Left ventricle myocardium inferior (tissue), 1 donor: ENCODE measurements at regions not wholly inside any gene's neighbourhood (a gene's known extent, or its start where the extent isn't known, plus 50 kb on each side); places are given as distances from the start of the nearest gene placed in this dataset.

ENCODE experiments used
- DNase-seq: peaks from one replicate; pipeline ENCODE4 v3.0.0-alpha.2; 2020
- H3K27ac ChIP-seq: fragments of 200-600 bp; replicated peaks from 2 replicates; pipeline ENCODE4 v1.8.0; 2021
- H3K27me3 ChIP-seq: fragments of 200-600 bp; 2 replicates; pipeline ENCODE4 v1.8.0; 2021; ENCODE audit warnings: low read depth
- H3K36me3 ChIP-seq: fragments of 200-600 bp; 2 replicates; pipeline ENCODE4 v1.8.0; 2021
- H3K4me1 ChIP-seq: fragments of 200-600 bp; 2 replicates; pipeline ENCODE4 v1.8.0; 2021
- H3K4me3 ChIP-seq: fragments of 200-600 bp; 2 replicates; pipeline ENCODE4 v1.8.0; 2021; ENCODE audit warnings: mild to moderate bottlenecking, moderate library complexity
- H3K9me3 ChIP-seq: fragments of 200-600 bp; replicated peaks from 2 replicates; pipeline ENCODE4 v1.8.0; 2021
- CTCF ChIP-seq: fragments of 200-600 bp; IDR thresholded peaks from 2 replicates; pipeline ENCODE4 v1.8.0; 2021; ENCODE audit warnings: antibody characterized with exemption, mild to moderate bottlenecking, borderline replicate concordance
- intact Hi-C: fragments of 100-400 bp; cut with micrococcal nuclease; formaldehyde crosslinking; loops from one replicate; pipeline ENCODE4 v1.11.0; 2022
- donor health status: DM: no; HTN: yes; CAD: no; lungs with severe emphysema.

- Histone ChIP-seq H3K27ac (no peak overlapping the region), H3K4me1 (no peaks in the 10 kb centered on the region), H3K27me3 (peaks cover 10% of the 10 kb centered on the region), H3K9me3 (no peaks in the 10 kb centered on the region), H3K4me3 (no peak overlapping the region), H3K36me3 (no peaks in the 10 kb centered on the region)
- TF ChIP-seq CTCF: no peak
- DNase-seq: no peak
- intact Hi-C loops: no loop called here
Measured at GRCh38 chr12:115473257-115473956, 789.4 kb upstream of the TBX3 start.

GRCh38 chr12:115472852-115473251 is 788.9 kb upstream of the TBX3 start:
- no peak for TF ChIP-seq CTCF
- Histone ChIP-seq H3K27me3 (peaks cover 10% of the 10 kb centered on the region), H3K36me3 (no peaks in the 10 kb centered on the region), H3K27ac (no peak overlapping the region), H3K4me3 (no peak overlapping the region), H3K4me1 (no peaks in the 10 kb centered on the region), H3K9me3 (no peaks in the 10 kb centered on the region)
- no peak for DNase-seq
- intact Hi-C loops: no loop called here

- H3K9me3 ChIP-seq: no peaks in the 10 kb centered on the region
- no peak overlapping the region for H3K27ac ChIP-seq
- H3K27me3 ChIP-seq: peaks cover 10% of the 10 kb centered on the region
- intact Hi-C loops: no loop called here
- no peak for TF ChIP-seq CTCF
- DNase-seq: no peak
- no peaks in the 10 kb centered on the region for H3K4me1 ChIP-seq
- H3K4me3 ChIP-seq: no peak overlapping the region
- no peaks in the 10 kb centered on the region for H3K36me3 ChIP-seq
Measured at GRCh38 chr12:115470977-115471376, 787.0 kb upstream of the TBX3 start.

- no peak overlapping the region for H3K4me3 ChIP-seq
- TF ChIP-seq CTCF: no peak
- no peak overlapping the region for H3K27ac ChIP-seq
- no peaks in the 10 kb centered on the region for H3K4me1 ChIP-seq
- H3K9me3 ChIP-seq: no peaks in the 10 kb centered on the region
- no peaks in the 10 kb centered on the region for H3K36me3 ChIP-seq
- H3K27me3 ChIP-seq: peaks cover 11% of the 10 kb centered on the region
- DNase-seq: no peak
- intact Hi-C loops: no loop called here
Measured at GRCh38 chr12:115470526-115470925, 786.6 kb upstream of the TBX3 start.

GRCh38 chr12:115468087-115468510 is 784.1 kb upstream of the TBX3 start:
- H3K36me3 ChIP-seq: no peaks in the 10 kb centered on the region
- no peak overlapping the region for H3K27ac ChIP-seq
- H3K4me3 ChIP-seq: no peak overlapping the region
- peak; percentile 52 for TF ChIP-seq CTCF
- H3K27me3 ChIP-seq: peaks cover 17% of the 10 kb centered on the region
- DNase-seq: no peak
- no peaks in the 10 kb centered on the region for H3K4me1 ChIP-seq
- intact Hi-C loops: no loop called here
- no peaks in the 10 kb centered on the region for H3K9me3 ChIP-seq
